Activated T-cell treated with anti-CD3 and anti-CD28 coated beads, Interleukin-2, amount 50 U/mL, for 1 hour (primary cell): ENCODE measurements at regions not wholly inside any gene's neighbourhood (a gene's known extent, or its start where the extent isn't known, plus 50 kb on each side); places are given as distances from the start of the nearest gene placed in this dataset.
"Not testable (repeated sequence)": the region's sequence is repeated elsewhere in the genome, so short reads cannot be mapped to it uniquely, and the experiment has no call there.

Source experiments
- DNase-seq: peaks from one replicate; pipeline ENCODE4 v3.0.0-alpha.2; 2020

GRCh38 chr4:188767496-188767895, 628.3 kb downstream of the TRIML1 start:
- no peak for DNase-seq

GRCh38 chr4:188778905-188779304, 639.7 kb downstream of the TRIML1 start:
- DNase-seq, result no peak

- DNase-seq, result no peak
These were observed 640.3 kb downstream of the TRIML1 start for GRCh38 chr4:188779581-188779980.

GRCh38 chr4:188780028-188780427, 640.8 kb downstream of the TRIML1 start:
- DNase-seq, result no peak

- DNase-seq, result no peak
These were observed 641.4 kb downstream of the TRIML1 start for GRCh38 chr4:188780686-188781085.

GRCh38 chr4:188781655-188782054, 642.4 kb downstream of the TRIML1 start:
- DNase-seq, result no peak

- no peak for DNase-seq
These were observed 643.9 kb downstream of the TRIML1 start for GRCh38 chr4:188783175-188783574.

GRCh38 chr4:188783606-188784160, 644.4 kb downstream of the TRIML1 start:
- no peak for DNase-seq

GRCh38 chr4:188796600-188796999, 657.4 kb downstream of the TRIML1 start:
- not testable (repeated sequence) for DNase-seq

GRCh38 chr4:188797011-188797410, 657.8 kb downstream of the TRIML1 start:
- not testable (repeated sequence) for DNase-seq

GRCh38 chr4:188804861-188805260, 665.6 kb downstream of the TRIML1 start:
- no peak for DNase-seq

GRCh38 chr4:188811121-188811520, 671.9 kb downstream of the TRIML1 start:
- no peak for DNase-seq

- no peak for DNase-seq
These were observed 673.4 kb downstream of the TRIML1 start for GRCh38 chr4:188812644-188813043.

GRCh38 chr4:188818300-188818699, 679.1 kb downstream of the TRIML1 start:
- DNase-seq, result no peak

GRCh38 chr4:188819233-188819632, 680.0 kb downstream of the TRIML1 start:
- no peak for DNase-seq

GRCh38 chr4:188821500-188821899, 682.3 kb downstream of the TRIML1 start:
- no peak for DNase-seq

GRCh38 chr4:188822698-188823097, 683.5 kb downstream of the TRIML1 start:
- no peak for DNase-seq

GRCh38 chr4:188824553-188824952, 685.3 kb downstream of the TRIML1 start:
- DNase-seq, result no peak

GRCh38 chr4:188826393-188826792, 687.2 kb downstream of the TRIML1 start:
- DNase-seq, result no peak

GRCh38 chr4:188839704-188840103, 700.5 kb downstream of the TRIML1 start:
- DNase-seq, result no peak

GRCh38 chr4:188841523-188841922, 702.3 kb downstream of the TRIML1 start:
- no peak for DNase-seq

- no peak for DNase-seq
These were observed 715.2 kb downstream of the TRIML1 start for GRCh38 chr4:188854436-188854835.

GRCh38 chr4:188858696-188859095, 719.5 kb downstream of the TRIML1 start:
- DNase-seq, result no peak

GRCh38 chr4:188864741-188865140, 725.5 kb downstream of the TRIML1 start:
- DNase-seq, result no peak

- DNase-seq, result no peak
These were observed 728.6 kb downstream of the TRIML1 start for GRCh38 chr4:188867796-188868195.

GRCh38 chr4:188869581-188869980, 730.3 kb downstream of the TRIML1 start:
- DNase-seq, result no peak
